Thyroid gland (tissue), 4 donors: ENCODE measurements at regions not wholly inside any gene's neighbourhood (a gene's known extent, or its start where the extent isn't known, plus 50 kb on each side); places are given as distances from the start of the nearest gene placed in this dataset.
A peak's percentile ranks its signal among the peaks of the same experiment; 100 is the strongest.

Source experiments
- DNase-seq, 2 donors: peaks; one replicate each; pipeline ENCODE4 v3.0.0-alpha.2; 2019
- H3K27ac ChIP-seq, 3 donors: fragments of 200-600 bp; sonication (generic); 1 replicate in 2 of 3; 2 replicates in 1 of 3; pipeline ENCODE4 v1.5.1; 2016 to 2019; ENCODE audit warnings: mild to moderate bottlenecking in 1 of 3, moderate library complexity in 1 of 3
- H3K27me3 ChIP-seq: fragments of 200-600 bp; sonication (generic); one replicate; pipeline ENCODE4 v1.5.1; 2019
- H3K36me3 ChIP-seq, 2 donors: fragments of 200-600 bp; sonication (generic); one replicate each; pipeline ENCODE4 v1.5.1; 2016 to 2019
- H3K4me1 ChIP-seq, 2 donors: fragments of 200-600 bp; sonication (generic); one replicate each; pipeline ENCODE4 v1.5.1; 2017 to 2019
- H3K4me3 ChIP-seq, 3 donors: fragments of 200-600 bp; sonication (generic); replicated peaks in 1 of 3; 1 replicate in 2 of 3; 2 replicates in 1 of 3; pipeline ENCODE4 v1.5.1; 2016; ENCODE audit warnings: mild to moderate bottlenecking in 1 of 3
- H3K9me3 ChIP-seq: fragments of 200-600 bp; sonication (generic); one replicate; pipeline ENCODE4 v1.5.1; 2017
- CTCF ChIP-seq, 6 experiments: fragments of 200-600 bp in 3 of 6; fragments of 450-650 bp in 3 of 6; sonication (generic) in 3 of 6; IDR thresholded peaks; one replicate each; pipeline ENCODE4 v1.5.1; 2016 to 2019; ENCODE audit warnings: antibody characterized with exemption in 6 of 6, mild to moderate bottlenecking in 2 of 6, inconsistent platforms in 1 of 6, moderate library complexity in 1 of 6
- POLR2A ChIP-seq, 2 donors: fragments of 450-650 bp; IDR thresholded peaks; one replicate each; pipeline ENCODE4 v1.6.1; 2017; ENCODE audit warnings: antibody characterized with exemption in 2 of 2, mild to moderate bottlenecking in 2 of 2, moderate library complexity in 1 of 2
- WGBS, 2 donors: methylation state at CpG; one replicate each; pipeline ENCODE4 v1.1.5; 2017; 5-methylcytosine and 5-hydroxymethylcytosine counted together
- intact Hi-C: fragments of 100-400 bp; cut with DNase I; formaldehyde crosslinking; loops from one replicate; pipeline ENCODE4 v1.15.1; 2023

- H3K4me1 ChIP-seq: peaks cover 0 to 4% of the 10 kb centered on the region in 2 donors
- no peak overlapping the region for H3K4me3 ChIP-seq
- no peaks in the 10 kb centered on the region for H3K9me3 ChIP-seq
- 90 to 92% methylated on average over 6 of the region's 6 CpGs for WGBS, 2 donors
- H3K27ac ChIP-seq: no peak overlapping the region
- DNase-seq: no peak
- TF ChIP-seq POLR2A (IDR thresholded peaks at IDR 0.05) (no peak), CTCF (IDR thresholded peaks at IDR 0.05) (no peak)
- no peaks in the 10 kb centered on the region for H3K27me3 ChIP-seq
- intact Hi-C loops: no loop called here
- no peaks in the 10 kb centered on the region for H3K36me3 ChIP-seq
Observed at GRCh38 chr10:21003240-21003822, 106.2 kb upstream of the NEBL start.

GRCh38 chr10:21002091-21002878 lies 105.2 kb upstream of the NEBL start:
- no peak overlapping the region for H3K4me3 ChIP-seq
- intact Hi-C loops: no loop called here
- H3K9me3 ChIP-seq: no peaks in the 10 kb centered on the region
- no peak for DNase-seq
- H3K4me1 ChIP-seq: peaks cover 0 to 4% of the 10 kb centered on the region in 2 donors
- no peaks in the 10 kb centered on the region for H3K27me3 ChIP-seq
- 70 to 75% methylated on average over 11 of the region's 11 CpGs for WGBS, 2 donors
- no peak overlapping the region for H3K27ac ChIP-seq
- no peaks in the 10 kb centered on the region for H3K36me3 ChIP-seq
- TF ChIP-seq POLR2A (IDR thresholded peaks at IDR 0.05) (no peak), CTCF (IDR thresholded peaks at IDR 0.05) (no peak)

GRCh38 chr10:20999699-21000098 lies 102.6 kb upstream of the NEBL start:
- Histone ChIP-seq H3K4me1 (peaks cover 14 to 19% of the 10 kb centered on the region in 2 donors), H3K27ac (no peak overlapping the region), H3K36me3 (no peaks in the 10 kb centered on the region), H3K9me3 (no peaks in the 10 kb centered on the region), H3K27me3 (no peaks in the 10 kb centered on the region), H3K4me3 (no peak overlapping the region)
- no peak for DNase-seq
- WGBS, 2 donors: 90 to 92% methylated on average over 11 of the region's 11 CpGs
- no peak for TF ChIP-seq POLR2A (IDR thresholded peaks at IDR 0.05)
- intact Hi-C loops: no loop called here

- DNase-seq: no peak
- TF ChIP-seq POLR2A (IDR thresholded peaks at IDR 0.05) (no peak), CTCF (IDR thresholded peaks at IDR 0.05) (no peak)
- H3K9me3 ChIP-seq: no peaks in the 10 kb centered on the region
- H3K36me3 ChIP-seq: no peaks in the 10 kb centered on the region
- intact Hi-C loops: no loop called here
- WGBS, 2 donors: 93 to 97% methylated on average over 5 of the region's 5 CpGs
- H3K4me1 ChIP-seq: peaks cover 14 to 19% of the 10 kb centered on the region in 2 donors
- H3K27ac ChIP-seq: no peak overlapping the region
- no peaks in the 10 kb centered on the region for H3K27me3 ChIP-seq
- no peak overlapping the region for H3K4me3 ChIP-seq
Observed at GRCh38 chr10:20998036-20998435, 100.9 kb upstream of the NEBL start.

GRCh38 chr10:20995123-20995987 lies 98.2 kb upstream of the NEBL start:
- TF ChIP-seq CTCF (IDR thresholded peaks at IDR 0.05) (no peak), POLR2A (IDR thresholded peaks at IDR 0.05) (no peak)
- H3K27ac ChIP-seq: no peak overlapping the region
- H3K27me3 ChIP-seq: no peaks in the 10 kb centered on the region
- intact Hi-C loops: no loop called here
- no peak overlapping the region for H3K4me3 ChIP-seq
- peak; percentile 11 to 14 for DNase-seq
- no peaks in the 10 kb centered on the region for H3K9me3 ChIP-seq
- 40 to 45% methylated on average over 14 of the region's 14 CpGs for WGBS, 2 donors
- H3K4me1 ChIP-seq: peaks cover 14 to 15% of the 10 kb centered on the region in 2 donors
- no peaks in the 10 kb centered on the region for H3K36me3 ChIP-seq
